CD4-positive, alpha-beta T cell (primary cell): ENCODE measurements at regions not wholly inside any gene's neighbourhood (a gene's known extent, or its start where the extent isn't known, plus 50 kb on each side); places are given as distances from the start of the nearest gene placed in this dataset.
"Not testable (repeated sequence)": the region's sequence is repeated elsewhere in the genome, so short reads cannot be mapped to it uniquely, and the experiment has no call there.

Experiments used
- ATAC-seq: fragments of 200-7000 bp; cut with Tn5 transposase; one replicate; pipeline ENCODE4 v1.10.0; 2022; ENCODE audit warnings: mild to moderate bottlenecking; ENCODE audit not compliant: poor library complexity
- CTCF ChIA-PET: fragments of 350-600 bp; sonication (Branson Sonifier 250); formaldehyde crosslinking; loops from one replicate; lab custom pipeline; 2021; ENCODE audit warnings: antibody characterized with exemption, inconsistent platforms; lab: Charles Lee
- POLR2A ChIA-PET: fragments of 350-600 bp; sonication (Branson Sonifier 250); formaldehyde crosslinking; loops from one replicate; lab custom pipeline; 2021; ENCODE audit warnings: antibody characterized with exemption, inconsistent platforms; lab: Charles Lee
- DNase-seq, 14 experiments: peaks; one replicate each; pipeline ENCODE4 v3.0.0-alpha.2; 2013 to 2020; ENCODE audit warnings: mixed read lengths in 2 of 14
- H3K27ac ChIP-seq, 2 donors: one replicate each; pipeline versions ENCODE4 v1.5.1 to v1.7.0; 2013; ENCODE audit warnings: low read length in 2 of 2, low read depth in 1 of 2, mild to moderate bottlenecking in 1 of 2
- H3K27me3 ChIP-seq, 2 experiments: 1 replicate in 1 of 2; 2 replicates in 1 of 2; pipeline versions ENCODE4 v1.6.1 to v1.7.0; 2013; ENCODE audit warnings: low read length in 2 of 2, control low read depth in 1 of 2, mild to moderate bottlenecking in 1 of 2, moderate library complexity in 1 of 2; ENCODE audit not compliant: insufficient read depth in 2 of 2, control insufficient read depth in 1 of 2
- H3K36me3 ChIP-seq: one replicate; pipeline ENCODE4 v1.6.1; 2013; ENCODE audit warnings: low read length, control low read depth; ENCODE audit not compliant: insufficient read depth
- H3K4me1 ChIP-seq: one replicate; pipeline ENCODE4 v1.6.1; 2013; ENCODE audit warnings: low read length, control low read depth; ENCODE audit not compliant: insufficient read depth
- H3K4me3 ChIP-seq: one replicate; pipeline ENCODE4 v1.5.1; 2013; ENCODE audit warnings: mild to moderate bottlenecking, low read length, moderate library complexity
- H3K9me3 ChIP-seq, 2 experiments: 1 replicate in 1 of 2; 2 replicates in 1 of 2; pipeline versions ENCODE4 v1.6.1 to v1.7.0; 2013; ENCODE audit warnings: low read length in 2 of 2, mild to moderate bottlenecking in 2 of 2, control low read depth in 1 of 2, moderate library complexity in 1 of 2; ENCODE audit not compliant: control insufficient read depth in 1 of 2, insufficient read depth in 1 of 2
- H3K27ac Mint-ChIP-seq: one replicate; pipeline ENCODE4 v1.8.0; 2020; ENCODE audit warnings: mixed read lengths
- H3K27me3 Mint-ChIP-seq: one replicate; pipeline ENCODE4 v1.8.0; 2021; ENCODE audit warnings: mixed read lengths
- H3K36me3 Mint-ChIP-seq: one replicate; pipeline ENCODE4 v1.8.0; 2021; ENCODE audit warnings: low read depth, mixed read lengths
- H3K4me1 Mint-ChIP-seq: one replicate; pipeline ENCODE4 v1.8.0; 2021; ENCODE audit warnings: low read depth, mixed read lengths
- H3K4me3 Mint-ChIP-seq: one replicate; pipeline ENCODE4 v1.8.0; 2020; ENCODE audit warnings: mild to moderate bottlenecking, mixed read lengths
- H3K9me3 Mint-ChIP-seq: one replicate; pipeline ENCODE4 v1.8.0; 2020; ENCODE audit warnings: mixed read lengths
- intact Hi-C, 2 experiments: fragments of 100-400 bp; cut with DNase I in 1 of 2; cut with micrococcal nuclease in 1 of 2; formaldehyde crosslinking; loops; one replicate each; pipeline versions ENCODE4 v1.15.1 to v1.9.0; 2023 to 2025; cut with DNase I, micrococcal nuclease
- TF ChIP-seq, protein P1 (sequence below): fragments of 200-600 bp; IDR thresholded peaks from one replicate; pipeline ENCODE4 v1.8.0; 2022; ENCODE audit warnings: antibody characterized with exemption, mild to moderate bottlenecking

DNA sequence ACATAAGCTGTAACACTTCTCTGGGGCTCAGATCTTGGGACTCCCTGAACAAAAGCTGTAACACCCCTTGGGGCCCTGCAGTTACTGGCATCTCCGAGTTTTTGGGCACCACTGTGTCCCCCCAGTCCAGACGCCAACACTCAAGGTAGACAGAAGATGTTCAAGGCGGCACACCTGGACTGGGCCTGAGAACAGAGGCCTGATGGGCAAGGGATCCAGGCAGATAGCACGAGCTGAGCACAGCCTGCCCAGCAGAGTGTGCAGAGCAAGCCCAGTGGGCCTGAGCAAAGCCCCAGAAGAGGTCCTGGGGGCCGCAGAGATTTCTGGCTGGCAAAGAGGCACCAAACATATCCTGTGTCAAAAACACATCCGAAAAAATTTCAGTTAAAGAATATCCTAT lies 1163.3 kb upstream of the PRR20A start:
- intact Hi-C loops: no loop called here
- Histone ChIP-seq H3K27ac (no peak overlapping the region), H3K27me3 (no peaks in the 10 kb centered on the region), H3K9me3 (peaks cover 4 to 14% of the 10 kb centered on the region in 2 experiments), H3K4me3 (no peak overlapping the region), H3K4me1 (no peaks in the 10 kb centered on the region), H3K36me3 (no peaks in the 10 kb centered on the region)
- ChIA-PET CTCF (no interaction called here), POLR2A (no interaction called here)
- Mint-ChIP-seq H3K9me3 (peaks cover 12% of the 10 kb centered on the region), H3K27ac (no peak overlapping the region), H3K36me3 (no peaks in the 10 kb centered on the region), H3K4me1 (no peaks in the 10 kb centered on the region), H3K27me3 (no peaks in the 10 kb centered on the region), H3K4me3 (no peak overlapping the region)
- TF ChIP-seq, protein P1, sequence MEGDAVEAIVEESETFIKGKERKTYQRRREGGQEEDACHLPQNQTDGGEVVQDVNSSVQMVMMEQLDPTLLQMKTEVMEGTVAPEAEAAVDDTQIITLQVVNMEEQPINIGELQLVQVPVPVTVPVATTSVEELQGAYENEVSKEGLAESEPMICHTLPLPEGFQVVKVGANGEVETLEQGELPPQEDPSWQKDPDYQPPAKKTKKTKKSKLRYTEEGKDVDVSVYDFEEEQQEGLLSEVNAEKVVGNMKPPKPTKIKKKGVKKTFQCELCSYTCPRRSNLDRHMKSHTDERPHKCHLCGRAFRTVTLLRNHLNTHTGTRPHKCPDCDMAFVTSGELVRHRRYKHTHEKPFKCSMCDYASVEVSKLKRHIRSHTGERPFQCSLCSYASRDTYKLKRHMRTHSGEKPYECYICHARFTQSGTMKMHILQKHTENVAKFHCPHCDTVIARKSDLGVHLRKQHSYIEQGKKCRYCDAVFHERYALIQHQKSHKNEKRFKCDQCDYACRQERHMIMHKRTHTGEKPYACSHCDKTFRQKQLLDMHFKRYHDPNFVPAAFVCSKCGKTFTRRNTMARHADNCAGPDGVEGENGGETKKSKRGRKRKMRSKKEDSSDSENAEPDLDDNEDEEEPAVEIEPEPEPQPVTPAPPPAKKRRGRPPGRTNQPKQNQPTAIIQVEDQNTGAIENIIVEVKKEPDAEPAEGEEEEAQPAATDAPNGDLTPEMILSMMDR: no peak
- ATAC-seq: no peak
- no peak for DNase-seq

GRCh38 chr13:55981381-55981780 lies 1159.3 kb upstream of the PRR20A start:
- Mint-ChIP-seq H3K4me1 (no peaks in the 10 kb centered on the region), H3K4me3 (no peak overlapping the region), H3K27me3 (no peaks in the 10 kb centered on the region), H3K27ac (no peak overlapping the region), H3K36me3 (no peaks in the 10 kb centered on the region), H3K9me3 (peaks cover 9% of the 10 kb centered on the region)
- intact Hi-C loops: no loop called here
- ATAC-seq: no peak
- Histone ChIP-seq H3K9me3 (peaks cover 4 to 17% of the 10 kb centered on the region in 2 experiments), H3K4me1 (no peaks in the 10 kb centered on the region), H3K27me3 (no peaks in the 10 kb centered on the region), H3K36me3 (no peaks in the 10 kb centered on the region), H3K27ac (no peak overlapping the region), H3K4me3 (no peak overlapping the region)
- TF ChIP-seq, protein P1: no peak
- POLR2A ChIA-PET: no interaction called here
- DNase-seq: no peak
- CTCF ChIA-PET: no interaction called here

GRCh38 chr13:55984026-55984425 lies 1156.7 kb upstream of the PRR20A start:
- CTCF ChIA-PET, H3K27me3 Mint-ChIP-seq, H3K27ac Mint-ChIP-seq, H3K36me3 Mint-ChIP-seq, H3K4me3 Mint-ChIP-seq, DNase-seq, POLR2A ChIA-PET, H3K4me1 ChIP-seq, H3K4me1 Mint-ChIP-seq, H3K9me3 Mint-ChIP-seq, H3K27ac ChIP-seq, intact Hi-C loops, ATAC-seq, H3K36me3 ChIP-seq, H3K4me3 ChIP-seq, H3K27me3 ChIP-seq: not testable (repeated sequence)
- H3K9me3 ChIP-seq: peaks cover 0 to 18% of the 10 kb centered on the region in 2 experiments

DNA sequence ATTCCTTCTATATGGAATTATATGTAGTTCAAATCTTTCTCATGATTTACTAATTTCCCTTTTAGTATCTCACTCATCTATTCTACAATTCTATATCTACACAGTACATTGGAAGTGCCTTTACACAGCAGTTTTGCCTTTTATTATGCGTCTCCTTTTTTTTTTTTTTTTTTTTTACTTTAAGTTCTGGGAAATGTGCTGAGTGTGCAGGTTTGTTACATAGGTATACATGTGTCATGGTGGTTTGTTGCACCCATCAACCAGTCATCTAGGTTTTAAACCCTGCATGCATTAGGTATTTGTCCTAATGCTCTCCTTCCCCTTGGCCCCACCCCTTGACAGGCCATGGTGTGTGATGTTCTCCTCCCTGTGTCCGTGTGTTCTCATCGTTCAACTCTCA lies 1150.1 kb upstream of the PRR20A start:
- ATAC-seq: no peak
- H3K4me3 Mint-ChIP-seq: no peak overlapping the region
- no peak overlapping the region for H3K27ac Mint-ChIP-seq
- Histone ChIP-seq H3K4me1 (no peaks in the 10 kb centered on the region), H3K4me3 (no peak overlapping the region), H3K27me3 (no peaks in the 10 kb centered on the region), H3K36me3 (no peaks in the 10 kb centered on the region), H3K9me3 (peaks cover 0 to 9% of the 10 kb centered on the region in 2 experiments), H3K27ac (no peak overlapping the region)
- H3K27me3 Mint-ChIP-seq: no peaks in the 10 kb centered on the region
- CTCF ChIA-PET: no interaction called here
- no peak for DNase-seq
- intact Hi-C loops: no loop called here
- TF ChIP-seq, protein P1: no peak
- H3K9me3 Mint-ChIP-seq: peaks cover 8% of the 10 kb centered on the region
- no peaks in the 10 kb centered on the region for H3K36me3 Mint-ChIP-seq
- H3K4me1 Mint-ChIP-seq: no peaks in the 10 kb centered on the region
- POLR2A ChIA-PET: no interaction called here
